Astrocyte of the cerebellum (primary cell): ENCODE measurements at regions not wholly inside any gene's neighbourhood (a gene's known extent, or its start where the extent isn't known, plus 50 kb on each side); places are given as distances from the start of the nearest gene placed in this dataset.

Experiments used
- DNase-seq: peaks from one replicate; pipeline ENCODE4 v3.0.0-alpha.2; 2011; ENCODE audit warnings: low read depth
- H3K4me3 ChIP-seq: 2 replicates; pipeline ENCODE4 v1.5.1; 2011; ENCODE audit warnings: mild to moderate bottlenecking, low read depth, low read length, moderate library complexity
- CTCF ChIP-seq: IDR thresholded peaks from 2 replicates; pipeline ENCODE4 v1.5.1; 2012; ENCODE audit warnings: low read length, low read depth, moderate library complexity, mild to moderate bottlenecking; ENCODE audit errors: missing control alignments
- in situ Hi-C: cut with HindIII; loops from 2 replicates; pipeline ENCODE4 v1.10.0; 2017; ENCODE audit warnings: low sequenced_read_pairs

GRCh38 chr13:76797361-76797760 is 88.8 kb downstream of the KCTD12 start:
- H3K4me3 ChIP-seq = no peak overlapping the region
- TF ChIP-seq CTCF = no peak
- in situ Hi-C loops = no loop called here
- no peak for DNase-seq

GRCh38 chr13:76796851-76797250 is 89.4 kb downstream of the KCTD12 start:
- TF ChIP-seq CTCF = no peak
- no peak overlapping the region for H3K4me3 ChIP-seq
- in situ Hi-C loops = no loop called here
- no peak for DNase-seq

GRCh38 chr13:76795701-76796695 is 90.2 kb downstream of the KCTD12 start:
- TF ChIP-seq CTCF = no peak
- DNase-seq = no peak
- in situ Hi-C loops = no loop called here
- H3K4me3 ChIP-seq = no peak overlapping the region

GRCh38 chr13:76792731-76793347 is 93.4 kb downstream of the KCTD12 start:
- no peak overlapping the region for H3K4me3 ChIP-seq
- DNase-seq = no peak
- in situ Hi-C loops = no loop called here
- TF ChIP-seq CTCF = no peak

- in situ Hi-C loops = no loop called here
- TF ChIP-seq CTCF = no peak
- DNase-seq = no peak
- H3K4me3 ChIP-seq = no peak overlapping the region
These were observed 95.0 kb downstream of the KCTD12 start for GRCh38 chr13:76790980-76791819.

- no peak for TF ChIP-seq CTCF
- in situ Hi-C loops = no loop called here
- no peak overlapping the region for H3K4me3 ChIP-seq
- DNase-seq = peak; percentile 44
These were observed 95.7 kb downstream of the KCTD12 start for GRCh38 chr13:76790526-76790925.
